ENCODE measurements at regions not wholly inside any gene's neighbourhood (a gene's known extent, or its start where the extent isn't known, plus 50 kb on each side); places are given as distances from the start of the nearest gene placed in this dataset.

- no peak for TF ChIP-seq EZH2 (IDR thresholded peaks at IDR 0.05; ENCODE audit: low read length, unreplicated experiment)
- no peak for TF ChIP-seq CTCF (conservative IDR thresholded peaks at IDR 0.05; ENCODE audit: low read depth, low read length)
- TF ChIP-seq EZH2phosphoT487 (IDR thresholded peaks at IDR 0.05; ENCODE audit: borderline replicate concordance, low read length): no peak
- no peak overlapping the region for H2AFZ ChIP-seq (ENCODE audit: low read length)
- H3K4me2 ChIP-seq (ENCODE audit: low read length): no peak overlapping the region
- H3K9me3 ChIP-seq (ENCODE audit: low read length): no peaks in the 10 kb centered on the region
- no peaks in the 10 kb centered on the region for H3K9me2 ChIP-seq (replicated peaks; ENCODE audit: low read length)
- H3K36me3 ChIP-seq (ENCODE audit: low read depth, low read length): no peaks in the 10 kb centered on the region
- ChIA-PET POLR2A (ENCODE audit: unreplicated experiment) (no interaction called here), CTCF (no interaction called here)
- no peak overlapping the region for H3K4me3 ChIP-seq (ENCODE audit: low read length)
- no peaks in the 10 kb centered on the region for H3K27me3 ChIP-seq (ENCODE audit: low read length)
- no peaks in the 10 kb centered on the region for H3F3A ChIP-seq (ENCODE audit: low read length, unreplicated experiment)
- no peaks in the 10 kb centered on the region for H3K79me2 ChIP-seq (ENCODE audit: low read length)
- DNase-seq (no peak), ATAC-seq (no peak)
- no TSS peak for BruUV-seq (replicated peaks)
- H3K9ac ChIP-seq (ENCODE audit: low read length): no peak overlapping the region
- H3K4me1 ChIP-seq (ENCODE audit: insufficient read depth, low read length): no peaks in the 10 kb centered on the region
- no peak overlapping the region for H3K27ac ChIP-seq (ENCODE audit: low read length)
- no peaks in the 10 kb centered on the region for H4K20me1 ChIP-seq (ENCODE audit: low read length)
- intact Hi-C loops (cut with micrococcal nuclease): no loop called here
Measured at GRCh38 chr13:89977203-89977602, 1370.3 kb upstream of the MIR17HG start.

- ChIA-PET POLR2A (ENCODE audit: unreplicated experiment) (no interaction called here), CTCF (no interaction called here)
- Histone ChIP-seq H3K4me1 (ENCODE audit: insufficient read depth, low read length) (no peaks in the 10 kb centered on the region), H3K9me3 (ENCODE audit: low read length) (no peaks in the 10 kb centered on the region), H3K27ac (ENCODE audit: low read length) (no peak overlapping the region), H3K4me2 (ENCODE audit: low read length) (no peak overlapping the region), H3K9me2 (replicated peaks; ENCODE audit: low read length) (no peaks in the 10 kb centered on the region), H3K79me2 (ENCODE audit: low read length) (no peaks in the 10 kb centered on the region), H3K27me3 (ENCODE audit: low read length) (no peaks in the 10 kb centered on the region), H3K4me3 (ENCODE audit: low read length) (no peak overlapping the region), H2AFZ (ENCODE audit: low read length) (no peak overlapping the region; the same call in 1 of the 2 replicates), H3K36me3 (ENCODE audit: low read depth, low read length) (no peaks in the 10 kb centered on the region), H4K20me1 (ENCODE audit: low read length) (no peaks in the 10 kb centered on the region), H3F3A (ENCODE audit: low read length, unreplicated experiment) (no peaks in the 10 kb centered on the region), H3K9ac (ENCODE audit: low read length) (no peak overlapping the region)
- intact Hi-C loops (cut with micrococcal nuclease): no loop called here
- BruUV-seq (replicated peaks): no TSS peak
- no peak for TF ChIP-seq EZH2 (IDR thresholded peaks at IDR 0.05; ENCODE audit: low read length, unreplicated experiment)
- TF ChIP-seq CTCF (conservative IDR thresholded peaks at IDR 0.05; ENCODE audit: low read depth, low read length): no peak
- no peak for TF ChIP-seq EZH2phosphoT487 (IDR thresholded peaks at IDR 0.05; ENCODE audit: borderline replicate concordance, low read length)
- DNase-seq: no peak
- no peak; the same call in 1 of the 2 replicates for ATAC-seq
Measured at GRCh38 chr13:89980896-89981295, 1366.6 kb upstream of the MIR17HG start.

DNA sequence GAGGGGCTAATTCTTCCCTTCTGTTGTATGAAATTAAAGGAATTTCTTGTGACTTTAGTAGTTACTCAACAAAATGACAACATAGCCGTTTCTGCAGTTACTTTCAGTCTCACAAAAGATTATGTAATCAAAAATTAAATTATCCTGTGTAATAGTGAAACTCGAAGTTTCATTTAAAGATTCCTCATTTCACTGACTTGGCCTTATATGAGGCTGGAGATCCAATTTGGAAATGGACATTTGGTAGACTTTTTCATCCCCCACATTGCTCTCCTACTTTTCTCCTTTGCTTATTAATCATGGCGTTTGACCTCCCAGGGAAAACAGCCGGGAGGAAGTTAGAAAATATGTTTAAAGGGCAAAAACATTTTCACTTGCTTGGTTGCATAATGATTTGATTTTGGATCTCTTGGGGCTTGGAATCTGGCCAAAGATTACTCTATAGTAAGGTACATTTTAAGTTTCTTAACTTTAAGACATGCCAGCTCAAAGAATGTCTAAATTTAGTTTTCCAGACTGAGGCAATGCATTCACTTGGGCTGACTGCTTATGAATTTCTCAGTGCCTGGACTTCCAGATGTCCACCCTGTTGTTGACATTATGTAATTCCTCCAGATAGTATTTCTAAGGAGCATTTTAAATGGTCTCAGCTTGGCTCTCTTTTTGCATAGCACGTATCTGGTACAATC lies 1364.9 kb upstream of the MIR17HG start:
- intact Hi-C loops (cut with micrococcal nuclease): no loop called here
- no peaks in the 10 kb centered on the region for H3K4me1 ChIP-seq (ENCODE audit: insufficient read depth, low read length)
- H3K27me3 ChIP-seq (ENCODE audit: low read length): no peaks in the 10 kb centered on the region
- CTCF ChIA-PET: no interaction called here
- ATAC-seq (no peak), DNase-seq (no peak)
- H3K27ac ChIP-seq (ENCODE audit: low read length): no peak overlapping the region
- H3K9ac ChIP-seq (ENCODE audit: low read length): no peak overlapping the region
- H3K4me3 ChIP-seq (ENCODE audit: low read length): no peak overlapping the region
- no peak overlapping the region for H3K4me2 ChIP-seq (ENCODE audit: low read length)
- POLR2A ChIA-PET (ENCODE audit: unreplicated experiment): no interaction called here
- H3F3A ChIP-seq (ENCODE audit: low read length, unreplicated experiment): no peaks in the 10 kb centered on the region
- BruUV-seq (replicated peaks): no TSS peak
- no peak overlapping the region for H2AFZ ChIP-seq (ENCODE audit: low read length)
- H3K9me2 ChIP-seq (replicated peaks; ENCODE audit: low read length): no peaks in the 10 kb centered on the region
- no peaks in the 10 kb centered on the region for H3K9me3 ChIP-seq (ENCODE audit: low read length)
- TF ChIP-seq CTCF (conservative IDR thresholded peaks at IDR 0.05; ENCODE audit: low read depth, low read length) (no peak), EZH2phosphoT487 (IDR thresholded peaks at IDR 0.05; ENCODE audit: borderline replicate concordance, low read length) (no peak), EZH2 (IDR thresholded peaks at IDR 0.05; ENCODE audit: low read length, unreplicated experiment) (no peak)
- no peaks in the 10 kb centered on the region for H4K20me1 ChIP-seq (ENCODE audit: low read length)
- no peaks in the 10 kb centered on the region for H3K79me2 ChIP-seq (ENCODE audit: low read length)
- H3K36me3 ChIP-seq (ENCODE audit: low read depth, low read length): no peaks in the 10 kb centered on the region
